ENCODE measurements at regions not wholly inside any gene's neighbourhood (a gene's known extent, or its start where the extent isn't known, plus 50 kb on each side); places are given as distances from the start of the nearest gene placed in this dataset.

DNA sequence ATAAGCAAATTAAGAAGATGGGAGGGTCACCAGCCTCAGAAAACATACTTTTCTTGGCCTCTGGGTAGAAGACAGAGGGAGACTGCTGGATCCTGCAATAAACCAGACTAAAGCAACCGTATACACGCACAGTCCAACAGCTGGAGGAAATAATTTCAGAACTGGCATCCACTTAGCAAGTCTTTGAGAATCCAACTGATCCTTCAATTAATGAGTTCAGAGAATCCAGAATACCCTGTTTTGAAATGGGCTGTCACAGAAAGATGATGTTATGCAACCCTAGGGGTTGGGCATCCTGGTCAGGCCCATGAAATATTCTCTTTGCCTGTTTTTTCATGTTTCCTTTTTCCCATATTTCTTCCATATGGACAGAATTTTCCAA is 134.0 kb upstream of the MAGI3 start:
- TF ChIP-seq POLR2A (IDR thresholded peaks at IDR 0.05), result no peak
- TF ChIP-seq, protein P1, sequence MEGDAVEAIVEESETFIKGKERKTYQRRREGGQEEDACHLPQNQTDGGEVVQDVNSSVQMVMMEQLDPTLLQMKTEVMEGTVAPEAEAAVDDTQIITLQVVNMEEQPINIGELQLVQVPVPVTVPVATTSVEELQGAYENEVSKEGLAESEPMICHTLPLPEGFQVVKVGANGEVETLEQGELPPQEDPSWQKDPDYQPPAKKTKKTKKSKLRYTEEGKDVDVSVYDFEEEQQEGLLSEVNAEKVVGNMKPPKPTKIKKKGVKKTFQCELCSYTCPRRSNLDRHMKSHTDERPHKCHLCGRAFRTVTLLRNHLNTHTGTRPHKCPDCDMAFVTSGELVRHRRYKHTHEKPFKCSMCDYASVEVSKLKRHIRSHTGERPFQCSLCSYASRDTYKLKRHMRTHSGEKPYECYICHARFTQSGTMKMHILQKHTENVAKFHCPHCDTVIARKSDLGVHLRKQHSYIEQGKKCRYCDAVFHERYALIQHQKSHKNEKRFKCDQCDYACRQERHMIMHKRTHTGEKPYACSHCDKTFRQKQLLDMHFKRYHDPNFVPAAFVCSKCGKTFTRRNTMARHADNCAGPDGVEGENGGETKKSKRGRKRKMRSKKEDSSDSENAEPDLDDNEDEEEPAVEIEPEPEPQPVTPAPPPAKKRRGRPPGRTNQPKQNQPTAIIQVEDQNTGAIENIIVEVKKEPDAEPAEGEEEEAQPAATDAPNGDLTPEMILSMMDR (IDR thresholded peaks at IDR 0.05 in 4 of 5, conservative IDR thresholded peaks at IDR 0.05 in 1 of 5), result no peak
